Kasumi-1 (cell line): ENCODE measurements at regions not wholly inside any gene's neighbourhood (a gene's known extent, or its start where the extent isn't known, plus 50 kb on each side); places are given as distances from the start of the nearest gene placed in this dataset.

Experiments used
- DNase-seq, 2 experiments: peaks; one replicate each; lab custom pipeline; 2025; lab: John Stamatoyannopoulos, UW

- no peak for DNase-seq
Observed at GRCh38 chr14:25993830-25994229, 604.0 kb downstream of the NOVA1 start.

GRCh38 chr14:25988536-25988935, 609.3 kb downstream of the NOVA1 start:
- no peak for DNase-seq

- no peak for DNase-seq
Observed at GRCh38 chr14:25955772-25956171, 642.1 kb downstream of the NOVA1 start.

GRCh38 chr14:25953532-25954139, 644.2 kb downstream of the NOVA1 start:
- no peak for DNase-seq

- DNase-seq, result no peak
Observed at GRCh38 chr14:25945746-25946145, 652.1 kb downstream of the NOVA1 start.

GRCh38 chr14:25944020-25944419, 653.8 kb downstream of the NOVA1 start:
- DNase-seq, result no peak

GRCh38 chr14:25943329-25943728, 654.5 kb downstream of the NOVA1 start:
- no peak for DNase-seq

GRCh38 chr14:25942090-25942489, 655.7 kb downstream of the NOVA1 start:
- DNase-seq, result no peak

- no peak for DNase-seq
Observed at GRCh38 chr14:25933731-25934130, 664.1 kb downstream of the NOVA1 start.

- no peak for DNase-seq
Observed at GRCh38 chr14:25929881-25930615, 667.8 kb downstream of the NOVA1 start.

- no peak for DNase-seq
Observed at GRCh38 chr14:25911831-25912230, 686.0 kb downstream of the NOVA1 start.

GRCh38 chr14:25909045-25909747, 688.6 kb downstream of the NOVA1 start:
- no peak for DNase-seq

- DNase-seq, result no peak
Observed at GRCh38 chr14:25908277-25909044, 689.4 kb downstream of the NOVA1 start.

GRCh38 chr14:25904446-25904845, 693.4 kb downstream of the NOVA1 start:
- no peak for DNase-seq

- DNase-seq, result no peak
Observed at GRCh38 chr14:25899197-25899596, 698.6 kb downstream of the NOVA1 start.

- DNase-seq, result no peak
Observed at GRCh38 chr14:25896777-25897176, 701.1 kb downstream of the NOVA1 start.

- DNase-seq, result no peak
Observed at GRCh38 chr14:25895740-25896139, 702.1 kb downstream of the NOVA1 start.

- DNase-seq, result no peak
Observed at GRCh38 chr14:25887251-25887878, 710.5 kb downstream of the NOVA1 start.

GRCh38 chr14:25884657-25885056, 713.2 kb downstream of the NOVA1 start:
- DNase-seq, result no peak

- no peak for DNase-seq
Observed at GRCh38 chr14:25882899-25883298, 714.9 kb downstream of the NOVA1 start.

- no peak for DNase-seq
Observed at GRCh38 chr14:25875475-25875874, 722.4 kb downstream of the NOVA1 start.

- DNase-seq, result no peak
Observed at GRCh38 chr14:25869854-25870253, 728.0 kb downstream of the NOVA1 start.
